ENCODE measurements at regions not wholly inside any gene's neighbourhood (a gene's known extent, or its start where the extent isn't known, plus 50 kb on each side); places are given as distances from the start of the nearest gene placed in this dataset.

GRCh38 chr11:87401653-87402052 is 363.9 kb downstream of the TMEM135 start:
- Histone ChIP-seq H3K27ac (peak overlapping the region in 2 of 4 donors; percentile 9 to 69), H3K4me1 (no peaks in the 10 kb centered on the region), H3K4me3 (no peak overlapping the region), H3K27me3 (no peaks in the 10 kb centered on the region), H3K36me3 (no peaks in the 10 kb centered on the region), H3K9me3 (no peaks in the 10 kb centered on the region)
- DNase-seq, result no peak
- TF ChIP-seq CTCF (IDR thresholded peaks at IDR 0.05), result no peak

- Histone ChIP-seq H3K27me3 (no peaks in the 10 kb centered on the region), H3K27ac (no peak overlapping the region), H3K36me3 (no peaks in the 10 kb centered on the region), H3K4me1 (no peaks in the 10 kb centered on the region), H3K4me3 (no peak overlapping the region), H3K9me3 (no peaks in the 10 kb centered on the region)
- no peak for DNase-seq
- TF ChIP-seq POLR2A (IDR thresholded peaks at IDR 0.05) (no peak), CTCF (IDR thresholded peaks at IDR 0.05) (no peak)
Observed at GRCh38 chr11:87399341-87399740, 361.6 kb downstream of the TMEM135 start.

GRCh38 chr11:87398931-87399330 is 361.2 kb downstream of the TMEM135 start:
- no peak for TF ChIP-seq POLR2A (IDR thresholded peaks at IDR 0.05)
- no peak for TF ChIP-seq CTCF (IDR thresholded peaks at IDR 0.05)
- H3K36me3 ChIP-seq, result no peaks in the 10 kb centered on the region
- no peaks in the 10 kb centered on the region for H3K27me3 ChIP-seq
- no peak for DNase-seq
- no peak overlapping the region for H3K4me3 ChIP-seq
- no peaks in the 10 kb centered on the region for H3K9me3 ChIP-seq
- H3K27ac ChIP-seq, result no peak overlapping the region
- H3K4me1 ChIP-seq, result no peaks in the 10 kb centered on the region

GRCh38 chr11:87397011-87397865 is 359.5 kb downstream of the TMEM135 start:
- H3K4me3 ChIP-seq, result no peak overlapping the region
- no peaks in the 10 kb centered on the region for H3K36me3 ChIP-seq
- no peak for DNase-seq
- no peaks in the 10 kb centered on the region for H3K4me1 ChIP-seq
- TF ChIP-seq CTCF (IDR thresholded peaks at IDR 0.05) (no peak), POLR2A (IDR thresholded peaks at IDR 0.05) (no peak)
- no peaks in the 10 kb centered on the region for H3K27me3 ChIP-seq
- no peaks in the 10 kb centered on the region for H3K9me3 ChIP-seq
- no peak overlapping the region for H3K27ac ChIP-seq

- no peak for DNase-seq
- TF ChIP-seq POLR2A (IDR thresholded peaks at IDR 0.05) (no peak), CTCF (IDR thresholded peaks at IDR 0.05) (no peak)
- Histone ChIP-seq H3K4me1 (no peaks in the 10 kb centered on the region), H3K4me3 (no peak overlapping the region), H3K27ac (no peak overlapping the region), H3K9me3 (no peaks in the 10 kb centered on the region), H3K36me3 (no peaks in the 10 kb centered on the region), H3K27me3 (no peaks in the 10 kb centered on the region)
Observed at GRCh38 chr11:87394924-87395323, 357.2 kb downstream of the TMEM135 start.

Data from Peyer's patch (tissue), 4 donors.